ENCODE measurements at regions not wholly inside any gene's neighbourhood (a gene's known extent, or its start where the extent isn't known, plus 50 kb on each side); places are given as distances from the start of the nearest gene placed in this dataset.

DNA sequence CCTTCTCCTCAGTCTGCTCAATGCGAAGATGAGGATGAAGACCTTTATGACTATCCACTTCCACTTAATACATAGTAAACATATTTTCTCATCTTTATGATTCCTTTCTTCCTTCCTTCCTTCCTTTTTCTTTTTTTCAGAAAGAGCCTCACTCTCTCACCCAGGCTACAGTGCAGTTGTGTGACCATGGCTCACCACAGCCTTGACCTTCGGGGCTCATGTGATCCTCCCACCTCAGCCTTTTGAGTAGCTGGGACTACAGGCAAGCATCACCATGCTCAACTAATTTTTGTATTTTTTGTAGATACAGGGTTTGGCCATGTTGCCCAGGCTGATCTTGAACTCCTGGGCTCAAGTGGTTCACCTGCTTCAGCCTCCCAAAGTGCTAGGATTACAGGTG, 52.0 kb upstream of the RAP2B start:
- TF ChIP-seq SIN3A (IDR thresholded peaks at IDR 0.05; ENCODE audit: low read depth) (no peak), MAX (IDR thresholded peaks at IDR 0.05) (no peak), POLR2A (IDR thresholded peaks at IDR 0.05; ENCODE audit: borderline replicate concordance, extremely low read depth, insufficient read depth, insufficient read length) (no peak), CTCF (IDR thresholded peaks at IDR 0.05 in 2 of 3, conservative IDR thresholded peaks at IDR 0.05 in 1 of 3; ENCODE audit: borderline replicate concordance in 1 of 3, insufficient read depth in 1 of 3, low read depth in 2 of 3, low read length in 2 of 3) (no peak), RAD21 (IDR thresholded peaks at IDR 0.05; ENCODE audit: low read depth) (no peak), EGR1 (IDR thresholded peaks at IDR 0.05; ENCODE audit: low read depth) (no peak), EZH2 (IDR thresholded peaks at IDR 0.05) (no peak), CEBPB (IDR thresholded peaks at IDR 0.05; ENCODE audit: low read depth) (no peak)
